Gastrocnemius medialis (tissue), 4 donors: ENCODE measurements at regions not wholly inside any gene's neighbourhood (a gene's known extent, or its start where the extent isn't known, plus 50 kb on each side); places are given as distances from the start of the nearest gene placed in this dataset.

Experiments used
- POLR2A ChIP-seq, 2 donors: fragments of 450-650 bp; IDR thresholded peaks; one replicate each; pipeline ENCODE4 v1.6.1; 2017; ENCODE audit warnings: antibody characterized with exemption in 2 of 2, mild to moderate bottlenecking in 2 of 2, moderate library complexity in 2 of 2
- TF ChIP-seq, protein P1 (sequence below), 5 experiments: fragments of 450-650 bp in 3 of 5; fragments of 200-600 bp in 2 of 5; sonication (generic) in 2 of 5; IDR thresholded peaks in 4 of 5; conservative IDR thresholded peaks in 1 of 5; 1 replicate in 4 of 5; 2 replicates in 1 of 5; pipeline ENCODE4 v1.5.1; 2016 to 2019; ENCODE audit warnings: antibody characterized with exemption in 5 of 5, mild to moderate bottlenecking in 3 of 5, moderate library complexity in 3 of 5

GRCh38 chr14:55855751-55856150 is 262.5 kb upstream of the PELI2 start:
- TF ChIP-seq POLR2A (IDR thresholded peaks at IDR 0.05) = no peak
- TF ChIP-seq, protein P1, sequence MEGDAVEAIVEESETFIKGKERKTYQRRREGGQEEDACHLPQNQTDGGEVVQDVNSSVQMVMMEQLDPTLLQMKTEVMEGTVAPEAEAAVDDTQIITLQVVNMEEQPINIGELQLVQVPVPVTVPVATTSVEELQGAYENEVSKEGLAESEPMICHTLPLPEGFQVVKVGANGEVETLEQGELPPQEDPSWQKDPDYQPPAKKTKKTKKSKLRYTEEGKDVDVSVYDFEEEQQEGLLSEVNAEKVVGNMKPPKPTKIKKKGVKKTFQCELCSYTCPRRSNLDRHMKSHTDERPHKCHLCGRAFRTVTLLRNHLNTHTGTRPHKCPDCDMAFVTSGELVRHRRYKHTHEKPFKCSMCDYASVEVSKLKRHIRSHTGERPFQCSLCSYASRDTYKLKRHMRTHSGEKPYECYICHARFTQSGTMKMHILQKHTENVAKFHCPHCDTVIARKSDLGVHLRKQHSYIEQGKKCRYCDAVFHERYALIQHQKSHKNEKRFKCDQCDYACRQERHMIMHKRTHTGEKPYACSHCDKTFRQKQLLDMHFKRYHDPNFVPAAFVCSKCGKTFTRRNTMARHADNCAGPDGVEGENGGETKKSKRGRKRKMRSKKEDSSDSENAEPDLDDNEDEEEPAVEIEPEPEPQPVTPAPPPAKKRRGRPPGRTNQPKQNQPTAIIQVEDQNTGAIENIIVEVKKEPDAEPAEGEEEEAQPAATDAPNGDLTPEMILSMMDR (IDR thresholded peaks at IDR 0.05 in 4 of 5, conservative IDR thresholded peaks at IDR 0.05 in 1 of 5) = no peak
